HepG2 (cell line): ENCODE measurements at regions not wholly inside any gene's neighbourhood (a gene's known extent, or its start where the extent isn't known, plus 50 kb on each side); places are given as distances from the start of the nearest gene placed in this dataset.
A peak's percentile ranks its signal among the peaks of the same experiment; 100 is the strongest.

Experiments used
- ATAC-seq: fragments of 200-7000 bp; cut with Tn5 transposase; 3 replicates; pipeline ENCODE4 v1.9.1; 2020; ENCODE audit warnings: mild to moderate bottlenecking, moderate library complexity
- BruUV-seq: library from RNA; stranded (reverse); fragments of 400-500 nt; replicated peaks from 2 replicates; lab custom pipeline; 2021; lab: Mats Ljungman, UMichigan
- CTCF ChIA-PET: fragments of 300-600 bp; formaldehyde crosslinking; extraction: SDS; loops from one replicate; lab custom pipeline; 2021; ENCODE audit warnings: low total read pairs, inconsistent platforms, low intra/inter-chr PET ratio; lab: Yijun Ruan, JAX
- POLR2A ChIA-PET: fragments of 350-600 bp; sonication (Branson Sonifier 250); formaldehyde crosslinking; loops from one replicate; lab custom pipeline; 2020; ENCODE audit warnings: antibody characterized with exemption, inconsistent platforms; lab: Yijun Ruan, JAX
- DNase-seq: peaks from one replicate; pipeline ENCODE4 v3.0.0-alpha.2; 2015; ENCODE audit warnings: low spot score
- FAIRE-seq: peaks from 3 replicates; lab custom pipeline; 2011; peaks lifted over from hg19 to GRCh38; lab: Jason Lieb, UNC
- H2AFZ ChIP-seq: one replicate; pipeline ENCODE4 v1.6.1; 2011; ENCODE audit warnings: low read length, inconsistent platforms
- H3K27ac ChIP-seq: fragments of 300-600 bp; 3 replicates; pipeline ENCODE4 v1.8.0; 2011; ENCODE audit warnings: mixed run types, mild to moderate bottlenecking, mixed read lengths, low read length, inconsistent platforms; ENCODE audit not compliant: insufficient read depth; ENCODE audit errors: extremely low read length
- H3K27me3 ChIP-seq, 2 experiments: fragments of 200-600 bp in 1 of 2; 2 replicates in 1 of 2; 3 replicates in 1 of 2; pipeline versions ENCODE4 v1.6.0 to v1.8.0; 2011; ENCODE audit warnings: low read length in 2 of 2, mild to moderate bottlenecking in 2 of 2, moderate library complexity in 2 of 2, inconsistent platforms in 1 of 2; ENCODE audit not compliant: insufficient read depth in 2 of 2, control insufficient read depth in 1 of 2
- H3K36me3 ChIP-seq, 2 experiments: fragments of 200-600 bp in 1 of 2; replicated peaks in 1 of 2; 2 replicates in 1 of 2; 3 replicates in 1 of 2; pipeline versions ENCODE4 v1.5.1 to v1.8.0; 2011; ENCODE audit warnings: low read length in 2 of 2, inconsistent platforms in 1 of 2; ENCODE audit not compliant: insufficient read depth in 2 of 2, control insufficient read depth in 1 of 2
- H3K4me1 ChIP-seq: 2 replicates; pipeline ENCODE4 v1.5.1; 2012; ENCODE audit warnings: low read length, inconsistent platforms; ENCODE audit not compliant: insufficient read depth
- H3K4me2 ChIP-seq: 2 replicates; pipeline ENCODE4 v1.6.0; 2011; ENCODE audit warnings: low read depth, low read length, inconsistent platforms
- H3K4me3 ChIP-seq, 3 experiments: fragments of 200-600 bp in 1 of 3; sonication (generic), shearing (Covaris generic) in 1 of 3; replicated peaks in 1 of 3; 2 replicates each; pipeline ENCODE4 v1.5.1; 2011 to 2016; ENCODE audit warnings: low read length in 3 of 3, inconsistent platforms in 2 of 3, low read depth in 2 of 3, mild to moderate bottlenecking in 2 of 3, control low read depth in 1 of 3, mixed read lengths in 1 of 3; ENCODE audit not compliant: insufficient read depth in 1 of 3
- H3K79me2 ChIP-seq: one replicate; pipeline ENCODE4 v1.6.1; 2011; ENCODE audit warnings: low read length, inconsistent platforms; ENCODE audit not compliant: insufficient read depth
- H3K9ac ChIP-seq: 2 replicates; pipeline ENCODE4 v1.6.0; 2011; ENCODE audit warnings: mild to moderate bottlenecking, low read depth, low read length, inconsistent platforms; ENCODE audit not compliant: insufficient read depth
- H3K9me3 ChIP-seq: 2 replicates; pipeline ENCODE4 v1.5.1; 2012; ENCODE audit warnings: mild to moderate bottlenecking, low read length
- H4K20me1 ChIP-seq: 2 replicates; pipeline ENCODE4 v1.6.0; 2011; ENCODE audit warnings: inconsistent platforms, mild to moderate bottlenecking, low read length, moderate library complexity; ENCODE audit not compliant: insufficient read depth
- CEBPB ChIP-seq: IDR thresholded peaks from 2 replicates; pipeline ENCODE4 v1.6.1; 2011; ENCODE audit warnings: low read depth, low read length, improper control_type of control experiment, borderline replicate concordance
- CREB1 ChIP-seq, 2 experiments: fragments of 450-650 bp in 1 of 2; IDR thresholded peaks; 2 replicates each; pipeline ENCODE4 v1.6.1; 2016 to 2017; ENCODE audit warnings: control low read depth in 1 of 2, mild to moderate bottlenecking in 1 of 2, missing compliant biosample characterization in 1 of 2, missing genetic modification characterization in 1 of 2
- WGBS: methylation state at CpG from one replicate; pipeline ENCODE4 v1.1.6; 2017; ENCODE audit warnings: low lambda C conversion rate; 5-methylcytosine and 5-hydroxymethylcytosine counted together
- in situ Hi-C: cut with HindIII; loops from 2 replicates; pipeline ENCODE4 v1.10.0; 2017; ENCODE audit warnings: low pct_unique_long_range_greater_than_20kb; ENCODE audit not compliant: extremely low pct_ligation_motif_present
- intact Hi-C: fragments of 100-400 bp; cut with micrococcal nuclease; formaldehyde crosslinking; loops from one replicate; pipeline ENCODE4 v1.10.0; 2022; ENCODE audit not compliant: unreplicated experiment
- TF ChIP-seq, protein P1 (sequence below): IDR thresholded peaks from 2 replicates; pipeline ENCODE4 v1.6.1; 2016; ENCODE audit warnings: mild to moderate bottlenecking, missing biosample characterization, missing genetic modification reagents
- TF ChIP-seq, protein P2 (sequence below): sonication (generic); formaldehyde crosslinking; IDR thresholded peaks from 2 replicates; pipeline ENCODE4 v1.9.0; 2022; ENCODE audit warnings: low read depth, missing genetic modification reagents

DNA sequence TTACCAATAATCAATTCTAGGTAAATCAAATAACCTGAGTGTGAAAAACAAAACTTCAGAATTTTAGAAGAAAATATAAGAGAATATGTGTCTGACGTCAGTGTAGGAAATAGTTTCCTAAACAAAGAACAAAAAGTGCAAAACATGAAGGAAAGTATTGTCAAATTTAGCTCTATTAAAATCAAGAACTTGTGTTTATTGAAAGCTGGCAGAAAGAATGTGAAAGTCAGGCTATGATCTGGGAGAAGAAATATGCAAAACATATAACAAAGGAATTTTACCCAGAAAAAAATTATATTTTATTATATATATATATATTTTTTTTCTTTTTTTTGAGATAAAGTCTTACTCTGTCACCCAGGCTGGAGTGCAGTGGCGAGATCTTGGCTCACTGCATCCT is 129.1 kb upstream of the ANKRD28 start (continued):
- TF ChIP-seq, protein P1, sequence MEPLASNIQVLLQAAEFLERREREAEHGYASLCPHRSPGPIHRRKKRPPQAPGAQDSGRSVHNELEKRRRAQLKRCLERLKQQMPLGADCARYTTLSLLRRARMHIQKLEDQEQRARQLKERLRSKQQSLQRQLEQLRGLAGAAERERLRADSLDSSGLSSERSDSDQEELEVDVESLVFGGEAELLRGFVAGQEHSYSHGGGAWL (CRISPR knock-in tag) = no peak
- TF ChIP-seq CREB1 (IDR thresholded peaks at IDR 0.05) = no peak
- no peak for TF ChIP-seq CREB1 (CRISPR knock-in tag; IDR thresholded peaks at IDR 0.05)

DNA sequence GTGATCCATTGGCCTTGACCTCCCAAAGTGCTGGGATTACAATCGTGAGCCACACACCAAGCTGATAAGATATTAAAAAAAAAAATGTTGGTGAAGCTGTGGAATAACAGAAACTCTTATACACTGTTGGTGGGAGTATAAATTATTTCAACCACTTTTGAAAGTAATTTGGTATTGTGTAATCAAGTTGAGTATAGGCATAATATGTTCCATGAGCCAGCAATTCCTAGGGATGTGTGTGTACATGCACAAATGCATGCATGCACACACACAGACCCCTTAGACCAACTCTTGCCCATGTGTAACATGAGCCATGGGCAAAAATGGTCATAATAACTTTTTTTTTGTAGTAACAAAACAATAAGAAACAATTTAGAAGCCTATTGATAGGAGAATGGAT is 130.2 kb upstream of the ANKRD28 start:
- in situ Hi-C loops = no loop called here
- no peaks in the 10 kb centered on the region for H4K20me1 ChIP-seq
- intact Hi-C loops = no loop called here
- H2AFZ ChIP-seq = no peak overlapping the region
- CTCF ChIA-PET = no interaction called here
- 5% methylated on average over 1 of the region's 1 CpG for WGBS
- no peak overlapping the region for H3K9ac ChIP-seq
- no peaks in the 10 kb centered on the region for H3K27me3 ChIP-seq
- H3K27ac ChIP-seq = no peak overlapping the region
- no TSS peak for BruUV-seq
- H3K79me2 ChIP-seq = no peaks in the 10 kb centered on the region
- no peak overlapping the region for H3K4me3 ChIP-seq
- no peak for ATAC-seq
- no peak for DNase-seq
- no peaks in the 10 kb centered on the region for H3K9me3 ChIP-seq
- no peak for FAIRE-seq
- TF ChIP-seq, protein P2, sequence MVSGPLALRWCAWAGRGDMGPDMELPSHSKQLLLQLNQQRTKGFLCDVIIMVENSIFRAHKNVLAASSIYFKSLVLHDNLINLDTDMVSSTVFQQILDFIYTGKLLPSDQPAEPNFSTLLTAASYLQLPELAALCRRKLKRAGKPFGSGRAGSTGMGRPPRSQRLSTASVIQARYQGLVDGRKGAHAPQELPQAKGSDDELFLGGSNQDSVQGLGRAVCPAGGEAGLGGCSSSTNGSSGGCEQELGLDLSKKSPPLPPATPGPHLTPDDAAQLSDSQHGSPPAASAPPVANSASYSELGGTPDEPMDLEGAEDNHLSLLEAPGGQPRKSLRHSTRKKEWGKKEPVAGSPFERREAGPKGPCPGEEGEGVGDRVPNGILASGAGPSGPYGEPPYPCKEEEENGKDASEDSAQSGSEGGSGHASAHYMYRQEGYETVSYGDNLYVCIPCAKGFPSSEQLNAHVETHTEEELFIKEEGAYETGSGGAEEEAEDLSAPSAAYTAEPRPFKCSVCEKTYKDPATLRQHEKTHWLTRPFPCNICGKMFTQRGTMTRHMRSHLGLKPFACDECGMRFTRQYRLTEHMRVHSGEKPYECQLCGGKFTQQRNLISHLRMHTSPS = no peak
- TF ChIP-seq CEBPB = peak; percentile 68
- TF ChIP-seq, all 625 proteins: peak for 1
- POLR2A ChIA-PET = no interaction called here
- Histone ChIP-seq H3K4me2 (no peak overlapping the region), H3K4me1 (no peaks in the 10 kb centered on the region), H3K36me3 (no peaks in the 10 kb centered on the region)
